Mucosa of rectum (tissue), 2 donors: ENCODE measurements at regions not wholly inside any gene's neighbourhood (a gene's known extent, or its start where the extent isn't known, plus 50 kb on each side); places are given as distances from the start of the nearest gene placed in this dataset.

ENCODE experiments used
- H3K27ac ChIP-seq, 2 donors: one replicate each; pipeline ENCODE4 v1.7.0; 2013; ENCODE audit warnings: inconsistent platforms in 2 of 2, low read depth in 2 of 2, low read length in 2 of 2
- H3K27me3 ChIP-seq, 2 donors: one replicate each; pipeline ENCODE4 v1.7.0; 2013; ENCODE audit warnings: low read length in 2 of 2; ENCODE audit not compliant: control insufficient read depth in 2 of 2, insufficient read depth in 2 of 2
- H3K36me3 ChIP-seq, 2 donors: one replicate each; pipeline ENCODE4 v1.7.0; 2013; ENCODE audit warnings: low read length in 2 of 2; ENCODE audit not compliant: control insufficient read depth in 2 of 2, insufficient read depth in 2 of 2
- H3K4me1 ChIP-seq, 2 donors: one replicate each; pipeline ENCODE4 v1.7.0; 2013; ENCODE audit warnings: low read length in 2 of 2, mild to moderate bottlenecking in 1 of 2; ENCODE audit not compliant: control insufficient read depth in 2 of 2, insufficient read depth in 2 of 2
- H3K4me3 ChIP-seq, 2 donors: one replicate each; pipeline ENCODE4 v1.7.0; 2013; ENCODE audit warnings: low read length in 2 of 2
- H3K9ac ChIP-seq, 2 donors: one replicate each; pipeline ENCODE4 v1.7.0; 2013; ENCODE audit warnings: low read length in 2 of 2, low read depth in 1 of 2, mild to moderate bottlenecking in 1 of 2
- H3K9me3 ChIP-seq, 2 donors: one replicate each; pipeline ENCODE4 v1.7.0; 2013; ENCODE audit warnings: low read length in 2 of 2; ENCODE audit not compliant: control insufficient read depth in 2 of 2
- donor health status: healthy.
- donor health status: Normal muscosa, but diverticular disease.

DNA sequence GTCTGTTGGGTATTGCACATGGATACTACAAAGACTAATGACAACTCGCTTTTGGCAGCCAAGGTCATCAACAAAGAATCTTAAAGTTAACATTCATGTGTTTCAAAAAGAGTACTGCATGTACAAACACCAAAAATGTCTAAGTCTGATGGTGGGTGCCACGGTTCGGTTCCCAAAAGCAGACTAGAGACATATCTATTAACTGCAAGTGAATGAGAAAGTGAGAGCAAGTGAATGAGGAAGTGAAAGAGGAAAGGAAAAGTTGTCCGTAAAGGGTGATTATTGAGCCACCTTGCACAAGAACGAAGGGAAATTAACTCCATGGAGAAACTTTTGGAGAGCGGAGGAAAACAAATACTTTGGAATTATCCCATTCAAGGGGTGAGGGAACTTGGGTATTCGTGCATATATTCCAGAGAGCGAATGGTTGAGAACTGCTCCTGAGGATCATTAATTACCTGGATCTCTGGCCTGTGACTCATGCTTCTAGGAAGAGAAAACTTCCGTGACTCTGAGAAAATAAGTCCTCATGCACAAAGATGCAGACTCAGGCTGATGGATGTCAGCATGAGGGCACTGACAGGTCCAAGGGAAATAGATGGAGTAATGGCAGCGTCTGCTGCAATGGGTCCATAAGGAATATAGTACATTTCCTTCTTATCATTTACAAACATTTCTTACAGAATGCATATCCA is 336.5 kb upstream of the TGFBR2 start:
- Histone ChIP-seq H3K27ac (no peak overlapping the region), H3K4me1 (no peaks in the 10 kb centered on the region), H3K36me3 (no peaks in the 10 kb centered on the region), H3K27me3 (no peaks in the 10 kb centered on the region), H3K9ac (no peak overlapping the region), H3K4me3 (no peak overlapping the region), H3K9me3 (no peaks in the 10 kb centered on the region)

DNA sequence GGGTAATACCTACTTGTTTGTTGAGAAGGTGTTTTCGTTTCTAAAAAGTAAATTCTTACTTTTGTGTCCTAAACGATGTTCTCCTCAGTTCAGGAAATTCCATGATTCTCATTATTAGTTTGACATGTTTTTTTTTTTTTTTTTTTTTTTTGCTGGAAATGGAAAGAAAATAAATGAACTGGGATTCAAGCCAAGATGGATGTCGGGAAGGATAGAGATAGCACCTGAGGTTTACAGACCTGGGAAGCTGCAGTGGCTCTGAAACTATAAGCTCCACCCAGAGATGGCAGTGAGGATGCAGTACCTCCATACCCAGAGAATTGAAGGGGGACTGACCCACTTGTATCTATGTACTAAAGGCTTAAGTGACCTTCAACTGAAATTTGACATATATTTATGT is 334.6 kb upstream of the TGFBR2 start:
- H3K36me3 ChIP-seq = no peaks in the 10 kb centered on the region
- H3K9me3 ChIP-seq = no peaks in the 10 kb centered on the region
- H3K9ac ChIP-seq = no peak overlapping the region
- no peak overlapping the region for H3K27ac ChIP-seq
- no peaks in the 10 kb centered on the region for H3K27me3 ChIP-seq
- H3K4me1 ChIP-seq = no peaks in the 10 kb centered on the region
- no peak overlapping the region for H3K4me3 ChIP-seq

DNA sequence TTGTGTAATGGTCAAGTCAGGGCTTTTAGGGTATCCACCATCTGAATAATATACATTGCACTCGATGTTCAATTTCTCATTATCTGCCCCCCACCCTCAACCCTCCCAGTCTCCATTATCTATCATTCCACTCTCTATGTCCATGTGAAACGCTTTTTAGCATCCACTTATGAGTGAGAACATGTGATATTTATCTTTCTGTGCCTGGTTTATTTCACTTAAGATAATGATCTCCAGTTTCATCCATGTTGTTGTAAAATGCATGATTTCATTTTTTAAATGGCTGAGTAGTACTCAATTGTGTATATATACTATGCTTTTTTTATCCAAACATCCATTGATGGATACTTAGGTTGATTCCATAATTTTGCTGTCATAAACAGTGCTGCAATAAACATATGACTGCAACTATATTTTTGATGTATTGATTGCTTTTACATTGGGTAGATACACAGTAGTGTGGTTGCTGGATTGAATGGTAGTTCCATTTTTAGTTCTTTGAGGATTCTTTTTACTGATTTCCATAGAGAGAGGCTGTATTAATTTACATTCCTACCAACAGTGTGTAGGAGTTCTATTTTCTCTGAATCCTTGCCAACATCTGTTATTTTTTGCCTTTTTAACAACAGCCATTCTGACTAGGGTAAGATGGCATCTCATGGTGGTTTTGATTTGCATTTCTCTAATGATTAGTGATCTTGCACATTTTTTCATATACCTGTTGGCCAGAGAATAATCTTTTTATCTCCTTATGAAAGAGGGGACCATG is 332.9 kb upstream of the TGFBR2 start:
- no peak overlapping the region for H3K9ac ChIP-seq
- H3K9me3 ChIP-seq = no peaks in the 10 kb centered on the region
- H3K27ac ChIP-seq = no peak overlapping the region
- no peak overlapping the region for H3K4me3 ChIP-seq
- H3K4me1 ChIP-seq = no peaks in the 10 kb centered on the region
- no peaks in the 10 kb centered on the region for H3K36me3 ChIP-seq
- H3K27me3 ChIP-seq = no peaks in the 10 kb centered on the region

DNA sequence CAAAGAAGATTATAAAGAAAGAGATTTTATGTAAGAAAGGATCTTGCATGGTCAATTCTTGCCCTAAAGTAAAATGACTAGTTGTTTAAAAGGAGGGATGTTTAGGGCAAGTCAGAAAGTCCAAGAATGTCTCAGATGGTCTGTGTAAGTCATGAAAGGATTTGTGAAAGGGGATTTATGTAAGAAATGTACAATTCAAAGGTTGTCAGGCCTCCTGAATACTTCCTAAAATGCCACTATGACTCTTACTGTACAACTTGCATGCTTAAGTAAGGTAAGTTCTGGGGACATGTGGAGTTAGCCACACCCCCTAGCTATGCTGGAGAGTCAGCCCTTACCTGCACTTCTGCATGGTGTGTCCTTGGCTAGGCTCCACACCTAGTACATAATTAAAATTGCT is 328.9 kb upstream of the TGFBR2 start:
- no peaks in the 10 kb centered on the region for H3K27me3 ChIP-seq
- H3K27ac ChIP-seq = no peak overlapping the region
- H3K4me3 ChIP-seq = no peak overlapping the region
- H3K9me3 ChIP-seq = no peaks in the 10 kb centered on the region
- no peaks in the 10 kb centered on the region for H3K36me3 ChIP-seq
- H3K4me1 ChIP-seq = no peaks in the 10 kb centered on the region
- no peak overlapping the region for H3K9ac ChIP-seq

DNA sequence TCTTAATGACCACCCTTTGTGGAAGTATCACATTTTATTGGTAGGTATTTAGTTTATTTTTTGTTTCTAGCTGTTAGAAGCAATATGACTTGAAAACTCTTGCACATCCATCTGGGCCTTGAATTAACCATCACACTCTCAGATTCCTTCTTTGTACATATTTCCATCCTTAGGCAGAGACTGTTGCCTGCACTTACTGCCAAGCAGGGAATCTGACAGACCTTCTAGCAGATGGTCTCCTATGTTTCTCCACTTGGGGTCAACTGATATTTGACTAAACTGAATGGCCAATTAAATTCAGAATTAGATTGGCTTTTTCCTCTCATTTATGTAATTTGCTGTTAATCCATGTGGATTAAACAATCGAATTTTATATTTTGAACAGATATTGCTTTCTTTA is 324.9 kb upstream of the TGFBR2 start:
- Histone ChIP-seq H3K27ac (no peak overlapping the region), H3K27me3 (no peaks in the 10 kb centered on the region), H3K4me3 (no peak overlapping the region), H3K9ac (no peak overlapping the region), H3K36me3 (no peaks in the 10 kb centered on the region), H3K4me1 (peaks cover 5 to 7% of the 10 kb centered on the region in 2 donors), H3K9me3 (no peaks in the 10 kb centered on the region)

DNA sequence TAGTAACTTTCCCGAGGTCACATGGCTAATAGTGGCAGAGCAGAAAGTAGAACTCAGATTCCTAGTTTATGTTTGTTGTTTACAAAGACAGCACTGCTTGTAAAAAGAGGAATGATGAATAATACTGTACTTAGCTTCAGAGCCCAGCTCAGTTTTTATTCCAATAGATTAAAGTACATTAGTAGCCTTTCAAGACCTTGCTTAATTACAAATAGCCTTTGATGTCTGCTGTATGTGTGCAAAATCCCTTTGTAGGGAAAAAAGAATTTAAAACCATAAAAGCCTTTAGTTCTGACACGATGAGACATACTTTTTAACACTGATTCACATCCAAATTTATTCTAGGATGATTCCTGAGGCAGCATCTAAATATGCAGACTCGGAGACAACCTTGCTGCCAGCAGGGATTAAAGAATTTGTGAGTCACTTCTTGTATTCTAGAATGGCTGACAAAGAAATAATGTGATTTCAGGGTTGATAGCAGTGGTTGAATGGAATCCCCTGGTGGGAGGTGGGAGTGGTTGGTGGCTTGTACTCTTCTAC is 324.2 kb upstream of the TGFBR2 start:
- Histone ChIP-seq H3K4me3 (no peak overlapping the region), H3K36me3 (no peaks in the 10 kb centered on the region), H3K4me1 (peaks cover 5 to 7% of the 10 kb centered on the region in 2 donors), H3K9me3 (no peaks in the 10 kb centered on the region), H3K27ac (no peak overlapping the region), H3K9ac (no peak overlapping the region), H3K27me3 (no peaks in the 10 kb centered on the region)

DNA sequence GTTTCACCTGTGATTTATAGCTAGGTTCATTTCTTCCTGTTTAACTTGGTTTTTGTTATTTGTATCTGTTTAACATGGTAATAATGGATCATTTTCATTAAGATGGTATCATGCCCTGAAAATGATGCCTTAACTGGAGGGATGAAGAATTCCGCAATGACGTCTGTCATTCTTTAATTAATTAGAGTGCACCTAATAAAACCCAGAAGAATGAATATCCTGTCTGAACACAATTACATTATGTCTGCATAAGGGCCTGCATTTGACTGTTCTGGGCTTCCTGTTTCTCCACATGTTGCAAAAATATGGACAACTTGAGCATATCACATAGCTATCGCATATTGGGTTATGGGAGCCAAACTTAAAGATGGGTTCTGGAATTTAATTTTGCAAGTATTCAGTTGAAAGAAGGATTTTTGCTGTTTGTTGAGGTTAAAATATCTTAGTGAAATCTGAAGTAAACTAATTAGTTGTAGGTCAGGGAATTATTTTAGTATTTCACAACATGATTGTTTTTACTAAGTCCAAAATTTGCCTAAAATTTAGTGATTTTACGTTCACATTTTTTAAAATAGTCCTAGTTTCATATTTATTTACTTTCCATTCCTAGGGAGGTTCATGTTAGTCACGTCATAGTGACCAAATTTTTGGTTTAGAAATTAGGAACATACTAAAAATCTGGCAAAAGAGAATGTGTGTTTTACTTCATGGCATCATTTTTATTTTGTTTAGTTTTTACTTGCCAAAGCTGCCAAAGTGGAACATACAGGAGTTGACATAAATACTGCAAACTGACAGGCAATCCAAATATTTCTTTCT is 321.0 kb upstream of the TGFBR2 start:
- Histone ChIP-seq H3K9ac (no peak overlapping the region), H3K4me3 (no peak overlapping the region), H3K27ac (peak overlapping the region in 1 of 2 donors; percentile 57), H3K4me1 (peaks cover 8 to 21% of the 10 kb centered on the region in 2 donors), H3K9me3 (no peaks in the 10 kb centered on the region), H3K27me3 (no peaks in the 10 kb centered on the region), H3K36me3 (no peaks in the 10 kb centered on the region)

DNA sequence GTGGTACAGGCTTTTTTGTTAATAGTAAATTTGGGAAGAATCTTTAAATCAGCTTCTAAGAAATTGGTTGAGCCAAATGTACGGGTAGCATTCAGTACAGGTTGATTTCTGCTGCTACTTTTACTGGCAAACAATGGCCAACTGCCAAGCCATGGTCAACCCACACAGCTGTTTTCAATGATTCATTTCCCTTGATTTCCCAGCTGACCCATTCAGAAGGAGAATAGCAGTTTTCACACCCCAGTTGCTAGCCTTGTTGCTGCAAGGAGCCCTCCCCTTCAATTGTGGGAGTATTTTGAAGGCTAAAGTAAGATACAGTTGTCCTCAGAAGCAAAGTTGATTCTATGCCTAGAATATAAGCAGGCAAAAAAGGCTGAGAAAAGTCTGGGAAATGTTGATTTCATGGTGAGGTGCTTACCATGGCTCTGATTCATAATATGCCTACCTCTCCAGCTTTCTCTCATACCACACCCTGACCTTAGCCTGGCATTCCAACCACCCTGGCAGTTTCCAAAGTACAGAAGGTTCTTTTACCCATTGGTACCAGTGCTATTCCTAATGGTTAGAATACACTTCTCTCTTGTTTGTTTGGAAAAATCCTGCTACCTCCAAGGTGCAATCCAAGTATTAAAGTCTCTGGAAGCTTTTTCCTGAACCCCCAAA is 320.3 kb upstream of the TGFBR2 start:
- no peaks in the 10 kb centered on the region for H3K36me3 ChIP-seq
- no peaks in the 10 kb centered on the region for H3K9me3 ChIP-seq
- H3K27ac ChIP-seq = peak overlapping the region in 1 of 2 donors; percentile 57
- H3K4me3 ChIP-seq = no peak overlapping the region
- H3K9ac ChIP-seq = no peak overlapping the region
- H3K27me3 ChIP-seq = no peaks in the 10 kb centered on the region
- peaks cover 8 to 21% of the 10 kb centered on the region in 2 donors for H3K4me1 ChIP-seq

DNA sequence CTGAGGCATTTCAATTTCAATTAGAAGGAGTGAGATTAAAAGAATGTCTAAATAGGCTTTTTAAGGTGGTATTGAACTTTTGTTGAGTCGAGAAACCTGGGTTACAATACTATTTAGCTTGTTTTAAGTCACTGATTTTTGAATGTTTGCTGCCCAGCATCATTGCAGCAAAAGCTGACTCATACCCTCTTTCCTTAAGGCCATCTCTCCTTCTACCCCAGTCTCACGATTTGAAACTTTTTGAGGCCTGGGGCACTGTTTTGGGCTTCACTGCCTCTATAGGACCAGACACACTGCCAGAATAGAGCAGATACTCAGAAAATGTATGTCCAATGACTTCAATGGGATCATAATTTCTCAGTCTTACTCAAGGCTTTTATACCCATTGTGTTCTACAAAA is 319.6 kb upstream of the TGFBR2 start:
- Histone ChIP-seq H3K4me1 (peaks cover 8 to 21% of the 10 kb centered on the region in 2 donors), H3K27me3 (no peaks in the 10 kb centered on the region), H3K4me3 (no peak overlapping the region), H3K9me3 (no peaks in the 10 kb centered on the region), H3K36me3 (no peaks in the 10 kb centered on the region), H3K27ac (no peak overlapping the region), H3K9ac (no peak overlapping the region)
